ENCODE measurements at regions not wholly inside any gene's neighbourhood (a gene's known extent, or its start where the extent isn't known, plus 50 kb on each side); places are given as distances from the start of the nearest gene placed in this dataset.

DNA sequence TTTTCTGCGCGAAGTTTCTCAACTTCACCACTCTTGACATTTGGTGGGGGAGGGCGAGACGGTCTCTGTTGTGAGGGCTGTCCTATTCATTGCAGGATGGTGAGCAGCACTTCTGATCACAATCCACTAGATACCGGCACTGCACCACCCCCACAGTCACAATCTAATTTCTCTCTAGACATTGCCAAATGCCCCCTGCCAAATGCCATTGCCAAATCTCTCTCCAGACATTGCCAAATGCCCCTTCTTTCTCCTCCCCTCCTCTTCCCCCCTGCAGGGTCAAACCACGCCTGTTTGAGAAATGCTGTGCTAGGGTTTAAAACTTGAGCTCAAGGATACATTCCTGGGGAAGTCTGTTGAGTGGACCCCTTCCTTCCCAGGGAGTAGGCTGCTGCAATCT lies 603.5 kb upstream of the CDH4 start:
- WGBS, 2 donors = 68 to 72% methylated on average over 6 of the region's 6 CpGs
- no peak overlapping the region for H3K27ac ChIP-seq (ENCODE audit: low read depth in 1 of 2, low read length in 1 of 2)
- no peak overlapping the region for H3K9ac ChIP-seq (ENCODE audit: insufficient read depth in 1 of 2, low read length in 2 of 2)
- TF ChIP-seq, protein P1, sequence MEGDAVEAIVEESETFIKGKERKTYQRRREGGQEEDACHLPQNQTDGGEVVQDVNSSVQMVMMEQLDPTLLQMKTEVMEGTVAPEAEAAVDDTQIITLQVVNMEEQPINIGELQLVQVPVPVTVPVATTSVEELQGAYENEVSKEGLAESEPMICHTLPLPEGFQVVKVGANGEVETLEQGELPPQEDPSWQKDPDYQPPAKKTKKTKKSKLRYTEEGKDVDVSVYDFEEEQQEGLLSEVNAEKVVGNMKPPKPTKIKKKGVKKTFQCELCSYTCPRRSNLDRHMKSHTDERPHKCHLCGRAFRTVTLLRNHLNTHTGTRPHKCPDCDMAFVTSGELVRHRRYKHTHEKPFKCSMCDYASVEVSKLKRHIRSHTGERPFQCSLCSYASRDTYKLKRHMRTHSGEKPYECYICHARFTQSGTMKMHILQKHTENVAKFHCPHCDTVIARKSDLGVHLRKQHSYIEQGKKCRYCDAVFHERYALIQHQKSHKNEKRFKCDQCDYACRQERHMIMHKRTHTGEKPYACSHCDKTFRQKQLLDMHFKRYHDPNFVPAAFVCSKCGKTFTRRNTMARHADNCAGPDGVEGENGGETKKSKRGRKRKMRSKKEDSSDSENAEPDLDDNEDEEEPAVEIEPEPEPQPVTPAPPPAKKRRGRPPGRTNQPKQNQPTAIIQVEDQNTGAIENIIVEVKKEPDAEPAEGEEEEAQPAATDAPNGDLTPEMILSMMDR (IDR thresholded peaks at IDR 0.05; ENCODE audit: control extremely low read depth, extremely low read depth) = no peak
- no peaks in the 10 kb centered on the region for H3K27me3 ChIP-seq (ENCODE audit: control insufficient read depth in 3 of 3, insufficient read depth in 3 of 3, low read length in 2 of 3)
- no peaks in the 10 kb centered on the region for H3K36me3 ChIP-seq (ENCODE audit: control insufficient read depth in 4 of 4, insufficient read depth in 4 of 4, low read length in 4 of 4)
- no peak for ATAC-seq (ENCODE audit: insufficient read depth, low FRiP score)
- DNase-seq = no peak
- no peak overlapping the region for H3K4me3 ChIP-seq
- H3K9me3 ChIP-seq (ENCODE audit: control insufficient read depth in 4 of 4, insufficient read depth in 3 of 4, low read length in 3 of 4) = peaks cover 0 to 10% (median 0%) of the 10 kb centered on the region in 4 donors
- peaks cover 0 to 10% (median 6%) of the 10 kb centered on the region in 5 donors for H3K4me1 ChIP-seq (ENCODE audit: control insufficient read depth in 5 of 5, insufficient read depth in 5 of 5, low read length in 5 of 5)

DNA sequence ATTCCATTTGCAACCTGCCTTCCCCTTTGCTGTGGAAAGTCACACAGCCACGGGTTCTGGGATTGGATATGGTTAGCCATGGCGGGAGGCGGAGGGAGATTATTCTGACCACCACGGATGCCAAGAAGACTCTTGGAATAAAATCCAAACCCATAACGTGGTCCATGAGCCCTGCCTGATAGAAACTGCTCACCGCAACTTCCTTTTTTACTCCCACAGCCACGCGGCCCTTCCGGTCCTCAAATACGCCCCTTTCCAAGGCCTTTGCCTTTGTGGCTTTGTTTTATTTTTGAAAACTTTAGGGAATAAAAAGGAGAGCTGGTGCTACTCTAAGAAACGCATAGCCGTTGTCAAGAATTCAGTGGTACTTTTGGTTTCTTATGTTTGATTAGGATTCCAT lies 602.5 kb upstream of the CDH4 start:
- H3K9me3 ChIP-seq (ENCODE audit: control insufficient read depth in 4 of 4, insufficient read depth in 3 of 4, low read length in 3 of 4) = peaks cover 0 to 9% (median 0%) of the 10 kb centered on the region in 4 donors
- no peaks in the 10 kb centered on the region for H3K36me3 ChIP-seq (ENCODE audit: control insufficient read depth in 4 of 4, insufficient read depth in 4 of 4, low read length in 4 of 4)
- no peak overlapping the region for H3K9ac ChIP-seq (ENCODE audit: insufficient read depth in 1 of 2, low read length in 2 of 2)
- peaks cover 0 to 12% (median 6%) of the 10 kb centered on the region in 5 donors for H3K4me1 ChIP-seq (ENCODE audit: control insufficient read depth in 5 of 5, insufficient read depth in 5 of 5, low read length in 5 of 5)
- H3K4me3 ChIP-seq = no peak overlapping the region
- H3K27ac ChIP-seq (ENCODE audit: low read depth in 1 of 2, low read length in 1 of 2) = no peak overlapping the region
- H3K27me3 ChIP-seq (ENCODE audit: control insufficient read depth in 3 of 3, insufficient read depth in 3 of 3, low read length in 2 of 3) = no peaks in the 10 kb centered on the region
- no peak for DNase-seq
- 75 to 84% methylated on average over 12 of the region's 12 CpGs for WGBS, 2 donors
- ATAC-seq (ENCODE audit: insufficient read depth, low FRiP score) = no peak
- TF ChIP-seq, protein P1 (IDR thresholded peaks at IDR 0.05; ENCODE audit: control extremely low read depth, extremely low read depth) = no peak

DNA sequence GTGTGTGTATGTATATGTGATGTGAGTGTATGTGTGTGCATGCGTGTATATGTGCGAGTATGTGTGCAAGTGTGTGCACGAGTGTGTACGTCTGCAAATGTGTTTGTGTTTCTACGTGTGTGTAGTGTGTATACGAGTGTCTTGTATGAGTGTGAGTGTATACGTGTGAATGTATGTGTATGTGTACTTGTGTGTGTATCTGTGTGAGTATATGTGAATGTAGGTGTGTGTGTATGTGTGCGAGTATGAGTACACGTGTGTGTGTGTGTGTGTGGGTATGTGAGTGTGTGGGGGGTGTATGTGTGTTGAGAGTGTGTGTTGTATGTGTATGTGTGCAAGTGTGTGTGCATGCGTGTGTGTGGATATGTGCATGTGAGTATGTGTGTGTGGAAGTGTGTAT lies 602.0 kb upstream of the CDH4 start:
- no peak overlapping the region for H3K27ac ChIP-seq (ENCODE audit: low read depth in 1 of 2, low read length in 1 of 2)
- peaks cover 0 to 10% (median 0%) of the 10 kb centered on the region in 4 donors for H3K9me3 ChIP-seq (ENCODE audit: control insufficient read depth in 4 of 4, insufficient read depth in 3 of 4, low read length in 3 of 4)
- H3K36me3 ChIP-seq (ENCODE audit: control insufficient read depth in 4 of 4, insufficient read depth in 4 of 4, low read length in 4 of 4) = no peaks in the 10 kb centered on the region
- no peak for DNase-seq
- no peak overlapping the region for H3K4me3 ChIP-seq
- peaks cover 0 to 12% (median 6%) of the 10 kb centered on the region in 5 donors for H3K4me1 ChIP-seq (ENCODE audit: control insufficient read depth in 5 of 5, insufficient read depth in 5 of 5, low read length in 5 of 5)
- H3K27me3 ChIP-seq (ENCODE audit: control insufficient read depth in 3 of 3, insufficient read depth in 3 of 3, low read length in 2 of 3) = no peaks in the 10 kb centered on the region
- TF ChIP-seq, protein P1 (IDR thresholded peaks at IDR 0.05; ENCODE audit: control extremely low read depth, extremely low read depth) = no peak
- 94 to 97% methylated on average over 10 of the region's 10 CpGs for WGBS, 2 donors
- no peak for ATAC-seq (ENCODE audit: insufficient read depth, low FRiP score)
- H3K9ac ChIP-seq (ENCODE audit: insufficient read depth in 1 of 2, low read length in 2 of 2) = no peak overlapping the region

DNA sequence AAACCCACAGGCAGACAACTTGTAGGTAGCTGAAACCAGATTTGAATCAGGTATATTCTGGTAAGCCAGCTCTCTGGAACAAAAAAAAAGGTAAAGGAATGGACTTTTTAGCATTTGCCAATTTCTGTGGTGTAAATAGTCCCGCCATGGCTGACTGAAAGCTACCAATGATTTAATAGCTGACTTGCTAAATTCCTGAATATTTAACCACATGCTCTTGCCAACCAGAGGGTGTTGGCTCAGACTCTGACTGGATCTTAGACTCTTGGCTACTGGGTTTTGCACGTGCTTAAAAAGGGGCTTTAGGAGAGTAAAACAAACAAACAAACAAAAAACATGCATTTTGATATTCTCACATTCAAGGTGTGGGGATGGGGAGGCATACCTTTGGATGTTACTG lies 600.0 kb upstream of the CDH4 start:
- WGBS, 2 donors = 62 to 66% methylated on average over 2 of the region's 2 CpGs

More for the DNA sequence above, 600.0 kb upstream of the CDH4 start:
- Histone ChIP-seq H3K4me3 (no peak overlapping the region), H3K27ac (ENCODE audit: low read depth in 1 of 2, low read length in 1 of 2) (no peak overlapping the region), H3K4me1 (ENCODE audit: control insufficient read depth in 5 of 5, insufficient read depth in 5 of 5, low read length in 5 of 5) (peaks cover 0 to 12% (median 6%) of the 10 kb centered on the region in 5 donors), H3K9ac (ENCODE audit: insufficient read depth in 1 of 2, low read length in 2 of 2) (no peak overlapping the region), H3K27me3 (ENCODE audit: control insufficient read depth in 3 of 3, insufficient read depth in 3 of 3, low read length in 2 of 3) (no peaks in the 10 kb centered on the region), H3K36me3 (ENCODE audit: control insufficient read depth in 4 of 4, insufficient read depth in 4 of 4, low read length in 4 of 4) (no peaks in the 10 kb centered on the region), H3K9me3 (ENCODE audit: control insufficient read depth in 4 of 4, insufficient read depth in 3 of 4, low read length in 3 of 4) (peaks cover 0 to 10% (median 2%) of the 10 kb centered on the region in 4 donors)
- TF ChIP-seq, protein P1 (IDR thresholded peaks at IDR 0.05; ENCODE audit: control extremely low read depth, extremely low read depth) = no peak
- DNase-seq = no peak
- no peak for ATAC-seq (ENCODE audit: insufficient read depth, low FRiP score)

All from lung (tissue), 11 donors.